ENCODE measurements at regions not wholly inside any gene's neighbourhood (a gene's known extent, or its start where the extent isn't known, plus 50 kb on each side); places are given as distances from the start of the nearest gene placed in this dataset.

GRCh38 chr10:128310971-128311658 is 184.9 kb upstream of the MKI67 start:
- TF ChIP-seq TAF1 (IDR thresholded peaks at IDR 0.05; ENCODE audit: borderline replicate concordance, low read depth, low read length), result no peak
- no peak for TF ChIP-seq RAD21 (IDR thresholded peaks at IDR 0.05; ENCODE audit: low read length)
- no peak for TF ChIP-seq CTCF (IDR thresholded peaks at IDR 0.05)
- TF ChIP-seq REST (IDR thresholded peaks at IDR 0.05; ENCODE audit: low read depth, low read length), result no peak
- TF ChIP-seq EP300 (IDR thresholded peaks at IDR 0.05; ENCODE audit: borderline replicate concordance in 1 of 2, low read depth in 1 of 2, low read length in 1 of 2), result no peak
